Caco-2 (cell line): ENCODE measurements at regions not wholly inside any gene's neighbourhood (a gene's known extent, or its start where the extent isn't known, plus 50 kb on each side); places are given as distances from the start of the nearest gene placed in this dataset.
"Not testable (repeated sequence)": the region's sequence is repeated elsewhere in the genome, so short reads cannot be mapped to it uniquely, and the experiment has no call there.

Experiments used
- BruUV-seq: library from RNA; stranded (reverse); fragments of 400-500 nt; replicated peaks from 2 replicates; lab custom pipeline; 2021; lab: Mats Ljungman, UMichigan
- CTCF ChIA-PET: fragments of 300-600 bp; sonication (Branson Sonifier 250); formaldehyde crosslinking; loops from one replicate; lab custom pipeline; 2022; ENCODE audit warnings: antibody characterized with exemption; lab: Charles Lee
- POLR2A ChIA-PET: fragments of 300-600 bp; sonication (Branson Sonifier 250); formaldehyde crosslinking; loops from one replicate; lab custom pipeline; 2022; ENCODE audit warnings: antibody characterized with exemption; lab: Charles Lee
- DNase-seq, 2 experiments: peaks; one replicate each; pipeline versions ENCODE4 v3.0.0 to v3.0.0-alpha.2; 2020 to 2022
- H3K27me3 ChIP-seq: replicated peaks from 2 replicates; pipeline ENCODE4 v1.6.0; 2011; ENCODE audit warnings: low read length; ENCODE audit not compliant: control insufficient read depth, insufficient read depth
- H3K36me3 ChIP-seq: 2 replicates; pipeline ENCODE4 v1.5.1; 2011; ENCODE audit warnings: low read length; ENCODE audit not compliant: control insufficient read depth, insufficient read depth
- H3K4me1 ChIP-seq: fragments of 250-450 bp; sonication (Bioruptor Pico); 2 replicates; pipeline ENCODE4 v1.5.1; 2020; ENCODE audit warnings: mild to moderate bottlenecking
- H3K4me3 ChIP-seq: 2 replicates; pipeline ENCODE4 v1.5.1; 2011; ENCODE audit warnings: low read depth, mild to moderate bottlenecking, control low read depth, low read length
- H3K9me3 ChIP-seq: fragments of 250-450 bp; sonication (Bioruptor Pico); 2 replicates; pipeline ENCODE4 v1.5.1; 2020; ENCODE audit warnings: mild to moderate bottlenecking, moderate library complexity
- H3K27ac Mint-ChIP-seq: one replicate; pipeline ENCODE4 v1.8.0; 2022; ENCODE audit warnings: mixed read lengths; ENCODE audit not compliant: unreplicated experiment
- H3K27me3 Mint-ChIP-seq: one replicate; pipeline ENCODE4 v1.8.0; 2022; ENCODE audit warnings: mixed read lengths; ENCODE audit not compliant: insufficient read depth, unreplicated experiment
- H3K36me3 Mint-ChIP-seq: one replicate; pipeline ENCODE4 v1.8.0; 2022; ENCODE audit warnings: mild to moderate bottlenecking, mixed read lengths; ENCODE audit not compliant: insufficient read depth, unreplicated experiment
- H3K4me1 Mint-ChIP-seq: one replicate; pipeline ENCODE4 v1.8.0; 2022; ENCODE audit warnings: low read depth, mixed read lengths; ENCODE audit not compliant: unreplicated experiment
- H3K4me3 Mint-ChIP-seq: one replicate; pipeline ENCODE4 v1.8.0; 2022; ENCODE audit warnings: mild to moderate bottlenecking, moderate library complexity, mixed read lengths; ENCODE audit not compliant: unreplicated experiment
- H3K9me3 Mint-ChIP-seq: one replicate; pipeline ENCODE4 v1.8.0; 2022; ENCODE audit warnings: mixed read lengths; ENCODE audit not compliant: unreplicated experiment
- intact Hi-C: fragments of 100-400 bp; cut with micrococcal nuclease; formaldehyde crosslinking; loops from one replicate; pipeline ENCODE4 v1.10.0; 2022; ENCODE audit not compliant: unreplicated experiment

- not testable (repeated sequence) for H3K27ac Mint-ChIP-seq
Observed at GRCh38 chr15:30707976-30708685, 82.2 kb downstream of the ARHGAP11B start.

GRCh38 chr15:30708809-30709208 is 82.9 kb downstream of the ARHGAP11B start:
- DNase-seq, H3K27ac Mint-ChIP-seq, H3K9me3 ChIP-seq, POLR2A ChIA-PET, H3K9me3 Mint-ChIP-seq, H3K4me3 ChIP-seq, H3K4me1 ChIP-seq, intact Hi-C loops, H3K4me1 Mint-ChIP-seq, H3K36me3 Mint-ChIP-seq, H3K27me3 Mint-ChIP-seq, CTCF ChIA-PET, H3K36me3 ChIP-seq, H3K27me3 ChIP-seq, BruUV-seq, H3K4me3 Mint-ChIP-seq: not testable (repeated sequence)

More at GRCh38 chr15:30707976-30708685, 82.2 kb downstream of the ARHGAP11B start:
- H3K36me3 ChIP-seq, POLR2A ChIA-PET, H3K9me3 ChIP-seq, H3K4me1 ChIP-seq, CTCF ChIA-PET, BruUV-seq, H3K9me3 Mint-ChIP-seq, H3K4me3 ChIP-seq, DNase-seq, H3K27me3 ChIP-seq, intact Hi-C loops, H3K36me3 Mint-ChIP-seq, H3K4me1 Mint-ChIP-seq, H3K27me3 Mint-ChIP-seq, H3K4me3 Mint-ChIP-seq: not testable (repeated sequence)

- not testable (repeated sequence) for H3K27ac Mint-ChIP-seq
Observed at GRCh38 chr15:30718038-30718643, 92.2 kb downstream of the ARHGAP11B start.

GRCh38 chr15:30719363-30719762 is 93.4 kb downstream of the ARHGAP11B start:
- H3K4me3 ChIP-seq, H3K36me3 ChIP-seq, intact Hi-C loops, H3K27me3 ChIP-seq, H3K27me3 Mint-ChIP-seq, BruUV-seq, H3K27ac Mint-ChIP-seq, CTCF ChIA-PET, H3K4me3 Mint-ChIP-seq, DNase-seq, H3K4me1 ChIP-seq, H3K4me1 Mint-ChIP-seq, H3K9me3 ChIP-seq, H3K9me3 Mint-ChIP-seq, POLR2A ChIA-PET: not testable (repeated sequence)
- peaks cover 15% of the 10 kb centered on the region for H3K36me3 Mint-ChIP-seq

More at GRCh38 chr15:30718038-30718643, 92.2 kb downstream of the ARHGAP11B start:
- H3K27me3 Mint-ChIP-seq, H3K27me3 ChIP-seq, CTCF ChIA-PET, DNase-seq, intact Hi-C loops, H3K4me1 ChIP-seq, POLR2A ChIA-PET, H3K9me3 ChIP-seq, H3K36me3 ChIP-seq, H3K4me3 Mint-ChIP-seq, H3K4me1 Mint-ChIP-seq, H3K9me3 Mint-ChIP-seq, H3K4me3 ChIP-seq, BruUV-seq: not testable (repeated sequence)
- H3K36me3 Mint-ChIP-seq: peaks cover 15% of the 10 kb centered on the region

GRCh38 chr15:30720825-30721224 is 94.9 kb downstream of the ARHGAP11B start:
- intact Hi-C loops, H3K4me1 ChIP-seq, DNase-seq, H3K36me3 ChIP-seq, H3K27me3 Mint-ChIP-seq, CTCF ChIA-PET, H3K9me3 ChIP-seq, BruUV-seq, POLR2A ChIA-PET, H3K4me1 Mint-ChIP-seq, H3K27me3 ChIP-seq, H3K9me3 Mint-ChIP-seq, H3K4me3 ChIP-seq, H3K36me3 Mint-ChIP-seq, H3K27ac Mint-ChIP-seq, H3K4me3 Mint-ChIP-seq: not testable (repeated sequence)

- CTCF ChIA-PET: not testable (repeated sequence)
Observed at GRCh38 chr15:30721529-30721928, 95.6 kb downstream of the ARHGAP11B start.

More at GRCh38 chr15:30721529-30721928, 95.6 kb downstream of the ARHGAP11B start:
- H3K27ac Mint-ChIP-seq, H3K36me3 ChIP-seq, H3K9me3 Mint-ChIP-seq, intact Hi-C loops, H3K9me3 ChIP-seq, H3K4me3 Mint-ChIP-seq, H3K27me3 Mint-ChIP-seq, DNase-seq, POLR2A ChIA-PET, BruUV-seq, H3K4me3 ChIP-seq, H3K4me1 ChIP-seq, H3K27me3 ChIP-seq, H3K4me1 Mint-ChIP-seq: not testable (repeated sequence)
- peaks cover 17% of the 10 kb centered on the region for H3K36me3 Mint-ChIP-seq
